ENCODE measurements at regions not wholly inside any gene's neighbourhood (a gene's known extent, or its start where the extent isn't known, plus 50 kb on each side); places are given as distances from the start of the nearest gene placed in this dataset.

DNA sequence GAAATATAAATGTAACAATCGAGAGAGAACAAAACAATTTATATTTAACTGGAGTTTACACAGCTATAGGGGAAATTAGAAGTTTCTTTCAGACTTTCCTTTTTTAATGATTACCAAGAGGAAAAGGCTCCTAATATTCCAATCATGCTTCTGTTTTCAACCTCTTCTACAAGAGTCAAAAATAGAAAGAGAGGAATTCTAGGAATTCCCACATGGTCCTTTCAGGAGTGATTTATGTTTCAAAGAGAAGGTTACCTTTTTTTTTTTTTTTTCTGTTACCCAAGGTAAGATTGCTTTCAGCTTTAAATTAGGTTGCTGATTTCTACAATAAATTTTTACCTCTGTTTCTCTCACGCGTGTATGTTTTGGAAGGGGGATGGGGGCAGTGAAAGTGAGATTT lies 355.3 kb upstream of the DCBLD2 start:
- TF ChIP-seq, protein P1, sequence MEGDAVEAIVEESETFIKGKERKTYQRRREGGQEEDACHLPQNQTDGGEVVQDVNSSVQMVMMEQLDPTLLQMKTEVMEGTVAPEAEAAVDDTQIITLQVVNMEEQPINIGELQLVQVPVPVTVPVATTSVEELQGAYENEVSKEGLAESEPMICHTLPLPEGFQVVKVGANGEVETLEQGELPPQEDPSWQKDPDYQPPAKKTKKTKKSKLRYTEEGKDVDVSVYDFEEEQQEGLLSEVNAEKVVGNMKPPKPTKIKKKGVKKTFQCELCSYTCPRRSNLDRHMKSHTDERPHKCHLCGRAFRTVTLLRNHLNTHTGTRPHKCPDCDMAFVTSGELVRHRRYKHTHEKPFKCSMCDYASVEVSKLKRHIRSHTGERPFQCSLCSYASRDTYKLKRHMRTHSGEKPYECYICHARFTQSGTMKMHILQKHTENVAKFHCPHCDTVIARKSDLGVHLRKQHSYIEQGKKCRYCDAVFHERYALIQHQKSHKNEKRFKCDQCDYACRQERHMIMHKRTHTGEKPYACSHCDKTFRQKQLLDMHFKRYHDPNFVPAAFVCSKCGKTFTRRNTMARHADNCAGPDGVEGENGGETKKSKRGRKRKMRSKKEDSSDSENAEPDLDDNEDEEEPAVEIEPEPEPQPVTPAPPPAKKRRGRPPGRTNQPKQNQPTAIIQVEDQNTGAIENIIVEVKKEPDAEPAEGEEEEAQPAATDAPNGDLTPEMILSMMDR (IDR thresholded peaks at IDR 0.05; ENCODE audit: insufficient read depth, low read length, poor library complexity, severe bottlenecking) = no peak
- no peak for TF ChIP-seq EZH2phosphoT487 (conservative IDR thresholded peaks at IDR 0.05; ENCODE audit: low read length)

All from SU-DHL-6 (cell line).